GM12873 (cell line): ENCODE measurements at regions not wholly inside any gene's neighbourhood (a gene's known extent, or its start where the extent isn't known, plus 50 kb on each side); places are given as distances from the start of the nearest gene placed in this dataset.

Source experiments
- TF ChIP-seq, protein P1 (sequence below): IDR thresholded peaks from 2 replicates; pipeline ENCODE4 v1.5.1; 2012; ENCODE audit warnings: low read depth, mild to moderate bottlenecking, moderate library complexity, low read length, control low read depth; ENCODE audit not compliant: insufficient read depth; ENCODE audit errors: missing control alignments

DNA sequence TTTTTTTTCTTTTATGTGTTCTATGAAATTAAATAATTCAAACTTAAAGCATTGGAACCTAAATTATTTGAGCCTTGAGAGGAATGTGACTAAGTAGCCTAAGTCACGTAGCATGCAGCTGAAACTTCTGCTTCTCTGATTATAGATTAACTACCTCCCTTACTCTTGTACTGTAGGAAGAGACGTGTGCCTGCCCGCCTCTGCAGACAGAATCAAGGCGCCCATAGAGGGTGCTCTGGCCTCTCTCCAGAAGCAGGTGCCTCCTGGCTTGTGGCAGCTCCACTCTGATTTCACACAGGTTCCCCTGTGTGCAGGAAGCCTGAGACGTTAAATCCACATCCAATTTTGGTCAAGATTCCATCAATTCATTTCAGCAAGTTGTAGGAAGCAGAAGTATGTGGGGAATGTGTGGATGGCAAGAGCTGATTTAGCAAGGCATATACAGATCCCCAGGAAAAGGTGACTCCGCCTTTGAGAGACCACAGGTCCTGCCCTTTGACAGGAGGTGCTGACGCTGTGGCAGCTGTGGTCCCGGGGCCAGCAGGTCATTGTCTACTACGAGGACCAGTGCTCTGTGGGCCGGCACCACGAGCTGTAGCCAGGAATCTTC, 1418.8 kb downstream of the CDH11 start:
- TF ChIP-seq, protein P1, sequence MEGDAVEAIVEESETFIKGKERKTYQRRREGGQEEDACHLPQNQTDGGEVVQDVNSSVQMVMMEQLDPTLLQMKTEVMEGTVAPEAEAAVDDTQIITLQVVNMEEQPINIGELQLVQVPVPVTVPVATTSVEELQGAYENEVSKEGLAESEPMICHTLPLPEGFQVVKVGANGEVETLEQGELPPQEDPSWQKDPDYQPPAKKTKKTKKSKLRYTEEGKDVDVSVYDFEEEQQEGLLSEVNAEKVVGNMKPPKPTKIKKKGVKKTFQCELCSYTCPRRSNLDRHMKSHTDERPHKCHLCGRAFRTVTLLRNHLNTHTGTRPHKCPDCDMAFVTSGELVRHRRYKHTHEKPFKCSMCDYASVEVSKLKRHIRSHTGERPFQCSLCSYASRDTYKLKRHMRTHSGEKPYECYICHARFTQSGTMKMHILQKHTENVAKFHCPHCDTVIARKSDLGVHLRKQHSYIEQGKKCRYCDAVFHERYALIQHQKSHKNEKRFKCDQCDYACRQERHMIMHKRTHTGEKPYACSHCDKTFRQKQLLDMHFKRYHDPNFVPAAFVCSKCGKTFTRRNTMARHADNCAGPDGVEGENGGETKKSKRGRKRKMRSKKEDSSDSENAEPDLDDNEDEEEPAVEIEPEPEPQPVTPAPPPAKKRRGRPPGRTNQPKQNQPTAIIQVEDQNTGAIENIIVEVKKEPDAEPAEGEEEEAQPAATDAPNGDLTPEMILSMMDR, result no peak

DNA sequence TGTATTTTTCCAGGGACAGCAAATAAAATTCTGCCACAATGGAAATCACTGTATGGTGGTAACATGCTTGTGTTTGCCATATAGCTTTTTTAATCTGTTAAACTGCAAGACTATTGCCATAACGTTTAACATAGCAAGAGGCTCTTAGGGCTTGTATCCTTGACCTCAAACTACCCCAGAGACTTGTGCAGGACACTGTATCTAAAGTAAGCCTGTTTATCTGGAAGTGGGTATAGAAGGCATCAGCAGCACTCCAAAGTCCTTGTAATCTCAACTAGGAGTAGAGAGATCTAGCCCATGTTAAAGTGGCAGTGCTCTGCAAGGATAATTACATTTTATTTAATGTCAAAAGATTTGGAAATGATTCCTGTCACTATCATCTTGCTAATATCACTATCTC, 1424.1 kb downstream of the CDH11 start:
- TF ChIP-seq, protein P1, result no peak

DNA sequence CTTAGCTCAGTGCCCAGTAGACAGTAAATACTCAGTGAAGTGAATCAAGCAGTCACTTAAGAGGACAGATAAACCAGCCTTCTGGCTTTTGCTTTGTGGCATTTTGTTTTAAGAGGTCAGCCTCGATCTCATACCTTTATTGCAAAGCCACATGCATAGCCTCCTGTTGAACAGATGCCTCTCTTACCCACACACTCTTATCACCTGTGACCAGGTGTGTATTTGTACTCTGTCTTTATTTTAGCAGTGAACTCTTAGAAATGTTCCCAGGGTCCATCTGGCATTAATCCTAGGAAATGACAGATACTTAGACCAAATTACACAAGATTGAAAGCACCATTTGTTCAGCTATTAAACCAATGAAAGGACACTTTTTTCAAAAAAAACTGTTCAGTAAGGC, 1426.5 kb downstream of the CDH11 start:
- TF ChIP-seq, protein P1, result no peak

- TF ChIP-seq, protein P1, result no peak
Observed at GRCh38 chr16:63690961-63691360, 1430.9 kb downstream of the CDH11 start.

GRCh38 chr16:63690267-63690666, 1431.6 kb downstream of the CDH11 start:
- TF ChIP-seq, protein P1, result no peak

GRCh38 chr16:63689068-63689467, 1432.8 kb downstream of the CDH11 start:
- TF ChIP-seq, protein P1, result no peak

DNA sequence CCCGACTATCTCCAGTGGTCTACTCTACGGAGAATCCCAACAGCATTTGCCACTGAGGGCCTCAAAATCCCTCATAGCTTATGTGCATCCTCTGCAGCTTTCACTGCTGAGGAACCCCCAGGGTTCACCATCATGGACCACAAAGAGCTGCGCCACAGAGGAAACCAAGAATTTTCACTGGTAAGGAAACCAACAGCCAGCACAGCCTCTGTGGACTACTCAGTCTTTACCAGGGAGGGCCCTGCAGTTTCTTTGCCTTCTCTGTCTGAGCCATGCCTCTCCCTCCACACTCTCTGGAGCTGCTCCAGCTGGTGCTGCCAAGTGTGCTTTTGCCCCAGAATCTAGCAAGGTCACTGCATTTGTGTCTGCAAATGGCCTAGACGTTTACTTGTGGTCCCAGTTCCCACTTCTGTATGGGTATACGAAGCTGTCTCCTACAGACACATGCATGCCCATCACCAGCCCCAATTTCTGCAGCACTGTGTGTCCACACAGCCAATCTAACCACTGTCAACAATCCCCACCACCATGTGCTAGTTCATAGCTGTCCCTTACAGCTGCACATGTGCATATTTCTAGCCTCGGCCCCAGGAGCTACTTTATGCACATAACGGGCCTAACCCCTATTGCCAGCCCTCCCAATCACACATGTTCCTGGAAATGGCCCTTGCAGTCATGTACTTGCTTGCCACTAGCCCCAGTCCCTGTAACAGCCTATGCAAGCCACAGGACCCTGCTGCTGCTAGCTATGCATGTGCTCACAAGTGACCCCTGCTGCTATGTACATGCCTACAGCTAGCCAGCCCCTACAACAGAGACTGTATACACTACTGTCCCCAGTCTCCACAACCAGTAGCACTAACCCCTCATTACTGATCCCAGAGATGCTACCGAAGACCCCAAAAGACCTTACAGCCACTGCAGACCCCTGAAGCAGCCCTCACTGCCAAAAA, 1437.4 kb downstream of the CDH11 start:
- TF ChIP-seq, protein P1, result no peak
